PFSK-1 (cell line): ENCODE measurements at regions not wholly inside any gene's neighbourhood (a gene's known extent, or its start where the extent isn't known, plus 50 kb on each side); places are given as distances from the start of the nearest gene placed in this dataset.

ENCODE experiments used
- POLR2AphosphoS5 ChIP-seq: IDR thresholded peaks from 2 replicates; pipeline ENCODE4 v1.6.1; 2012; ENCODE audit warnings: low read depth, mild to moderate bottlenecking, control low read depth, low read length, moderate library complexity
- REST ChIP-seq, 2 experiments: IDR thresholded peaks; 2 replicates each; pipeline versions ENCODE4 v1.6.1 to v1.8.0; 2011 to 2012; ENCODE audit warnings: low read depth in 2 of 2, low read length in 2 of 2, control low read depth in 1 of 2, inconsistent platforms in 1 of 2, mild to moderate bottlenecking in 1 of 2, moderate library complexity in 1 of 2; ENCODE audit not compliant: insufficient read depth in 1 of 2
- SIN3A ChIP-seq: IDR thresholded peaks from 2 replicates; pipeline ENCODE4 v1.6.1; 2012; ENCODE audit warnings: mild to moderate bottlenecking, low read length, moderate library complexity, borderline replicate concordance; ENCODE audit not compliant: insufficient read depth
- TAF1 ChIP-seq: IDR thresholded peaks from 2 replicates; pipeline ENCODE4 v1.6.1; 2012; ENCODE audit warnings: low read length, control low read depth, borderline replicate concordance; ENCODE audit not compliant: insufficient read depth

- TF ChIP-seq REST (IDR thresholded peaks at IDR 0.05; ENCODE audit: insufficient read depth in 1 of 2, low read depth in 2 of 2, low read length in 2 of 2) = no peak
- TF ChIP-seq POLR2AphosphoS5 = no peak
- no peak for TF ChIP-seq TAF1
- no peak for TF ChIP-seq SIN3A
These were observed 465.4 kb downstream of the SETD4 start for GRCh38 chr21:35594905-35595304.
